HCT116 (cell line): ENCODE measurements at regions not wholly inside any gene's neighbourhood (a gene's known extent, or its start where the extent isn't known, plus 50 kb on each side); places are given as distances from the start of the nearest gene placed in this dataset.
"Not testable (repeated sequence)": the region's sequence is repeated elsewhere in the genome, so short reads cannot be mapped to it uniquely, and the experiment has no call there.

Source experiments
- JUND ChIP-seq: IDR thresholded peaks from 2 replicates; pipeline ENCODE4 v1.6.1; 2012
- POLR2AphosphoS5 ChIP-seq: IDR thresholded peaks from 2 replicates; pipeline ENCODE4 v1.6.1; 2011; ENCODE audit warnings: mild to moderate bottlenecking, low read depth, low read length, moderate library complexity
- ZNF274 ChIP-seq: fragments of 200-500 bp; sonication (Bioruptor generic); IDR thresholded peaks from 2 replicates; pipeline ENCODE4 v1.6.1; 2014; ENCODE audit warnings: mild to moderate bottlenecking, low read depth, low read length, inconsistent platforms
- TF ChIP-seq, protein P1 (sequence below), 3 experiments: fragments of 200-600 bp in 1 of 3; sonication (generic) in 1 of 3; IDR thresholded peaks in 2 of 3; conservative IDR thresholded peaks in 1 of 3; 2 replicates each; pipeline ENCODE4 v1.5.1; 2012 to 2017; ENCODE audit warnings: low read depth in 2 of 3, low read length in 2 of 3, antibody characterized with exemption in 1 of 3, borderline replicate concordance in 1 of 3, control low read depth in 1 of 3, mild to moderate bottlenecking in 1 of 3, mixed read lengths in 1 of 3, mixed run types in 1 of 3, moderate library complexity in 1 of 3; ENCODE audit not compliant: insufficient read depth in 1 of 3
- TF ChIP-seq, protein P2 (sequence below): IDR thresholded peaks from 2 replicates; pipeline ENCODE4 v1.6.1; 2012; ENCODE audit warnings: low read depth

GRCh38 chr3:33982949-33983348 is 184.5 kb downstream of the PDCD6IP start:
- not testable (repeated sequence) for TF ChIP-seq JUND, ZNF274, POLR2AphosphoS5
- TF ChIP-seq, protein P1, sequence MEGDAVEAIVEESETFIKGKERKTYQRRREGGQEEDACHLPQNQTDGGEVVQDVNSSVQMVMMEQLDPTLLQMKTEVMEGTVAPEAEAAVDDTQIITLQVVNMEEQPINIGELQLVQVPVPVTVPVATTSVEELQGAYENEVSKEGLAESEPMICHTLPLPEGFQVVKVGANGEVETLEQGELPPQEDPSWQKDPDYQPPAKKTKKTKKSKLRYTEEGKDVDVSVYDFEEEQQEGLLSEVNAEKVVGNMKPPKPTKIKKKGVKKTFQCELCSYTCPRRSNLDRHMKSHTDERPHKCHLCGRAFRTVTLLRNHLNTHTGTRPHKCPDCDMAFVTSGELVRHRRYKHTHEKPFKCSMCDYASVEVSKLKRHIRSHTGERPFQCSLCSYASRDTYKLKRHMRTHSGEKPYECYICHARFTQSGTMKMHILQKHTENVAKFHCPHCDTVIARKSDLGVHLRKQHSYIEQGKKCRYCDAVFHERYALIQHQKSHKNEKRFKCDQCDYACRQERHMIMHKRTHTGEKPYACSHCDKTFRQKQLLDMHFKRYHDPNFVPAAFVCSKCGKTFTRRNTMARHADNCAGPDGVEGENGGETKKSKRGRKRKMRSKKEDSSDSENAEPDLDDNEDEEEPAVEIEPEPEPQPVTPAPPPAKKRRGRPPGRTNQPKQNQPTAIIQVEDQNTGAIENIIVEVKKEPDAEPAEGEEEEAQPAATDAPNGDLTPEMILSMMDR (IDR thresholded peaks at IDR 0.05 in 2 of 3, conservative IDR thresholded peaks at IDR 0.05 in 1 of 3; ENCODE audit: borderline replicate concordance in 1 of 3, insufficient read depth in 1 of 3, low read depth in 2 of 3, low read length in 2 of 3) = not testable (repeated sequence)
- TF ChIP-seq, protein P2, sequence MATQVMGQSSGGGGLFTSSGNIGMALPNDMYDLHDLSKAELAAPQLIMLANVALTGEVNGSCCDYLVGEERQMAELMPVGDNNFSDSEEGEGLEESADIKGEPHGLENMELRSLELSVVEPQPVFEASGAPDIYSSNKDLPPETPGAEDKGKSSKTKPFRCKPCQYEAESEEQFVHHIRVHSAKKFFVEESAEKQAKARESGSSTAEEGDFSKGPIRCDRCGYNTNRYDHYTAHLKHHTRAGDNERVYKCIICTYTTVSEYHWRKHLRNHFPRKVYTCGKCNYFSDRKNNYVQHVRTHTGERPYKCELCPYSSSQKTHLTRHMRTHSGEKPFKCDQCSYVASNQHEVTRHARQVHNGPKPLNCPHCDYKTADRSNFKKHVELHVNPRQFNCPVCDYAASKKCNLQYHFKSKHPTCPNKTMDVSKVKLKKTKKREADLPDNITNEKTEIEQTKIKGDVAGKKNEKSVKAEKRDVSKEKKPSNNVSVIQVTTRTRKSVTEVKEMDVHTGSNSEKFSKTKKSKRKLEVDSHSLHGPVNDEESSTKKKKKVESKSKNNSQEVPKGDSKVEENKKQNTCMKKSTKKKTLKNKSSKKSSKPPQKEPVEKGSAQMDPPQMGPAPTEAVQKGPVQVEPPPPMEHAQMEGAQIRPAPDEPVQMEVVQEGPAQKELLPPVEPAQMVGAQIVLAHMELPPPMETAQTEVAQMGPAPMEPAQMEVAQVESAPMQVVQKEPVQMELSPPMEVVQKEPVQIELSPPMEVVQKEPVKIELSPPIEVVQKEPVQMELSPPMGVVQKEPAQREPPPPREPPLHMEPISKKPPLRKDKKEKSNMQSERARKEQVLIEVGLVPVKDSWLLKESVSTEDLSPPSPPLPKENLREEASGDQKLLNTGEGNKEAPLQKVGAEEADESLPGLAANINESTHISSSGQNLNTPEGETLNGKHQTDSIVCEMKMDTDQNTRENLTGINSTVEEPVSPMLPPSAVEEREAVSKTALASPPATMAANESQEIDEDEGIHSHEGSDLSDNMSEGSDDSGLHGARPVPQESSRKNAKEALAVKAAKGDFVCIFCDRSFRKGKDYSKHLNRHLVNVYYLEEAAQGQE = not testable (repeated sequence)
